A172 (cell line): ENCODE measurements at regions not wholly inside any gene's neighbourhood (a gene's known extent, or its start where the extent isn't known, plus 50 kb on each side); places are given as distances from the start of the nearest gene placed in this dataset.
"Not testable (repeated sequence)": the region's sequence is repeated elsewhere in the genome, so short reads cannot be mapped to it uniquely, and the experiment has no call there.

Experiments
- DNase-seq: peaks from one replicate; pipeline ENCODE4 v3.0.0-alpha.2; 2015; ENCODE audit warnings: low spot score

DNA sequence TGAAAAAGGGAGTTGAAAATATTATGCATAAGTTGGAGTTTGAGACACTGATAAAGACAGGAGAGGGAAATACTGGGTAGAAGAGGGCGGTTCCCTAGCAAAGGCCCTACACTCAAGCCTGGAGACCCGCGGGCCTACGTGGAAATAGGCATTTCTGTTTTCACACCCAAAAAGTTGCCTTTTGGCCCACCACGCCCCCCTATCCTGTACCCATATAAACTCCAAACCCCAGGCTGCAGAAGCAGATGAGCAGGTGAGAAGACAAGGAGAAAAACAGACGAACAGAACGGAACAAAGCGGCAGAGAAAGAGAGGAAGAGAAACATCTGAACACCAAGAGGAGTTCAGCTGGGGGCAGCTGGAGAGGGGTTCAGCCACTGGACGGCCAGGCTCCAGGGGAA, 177.9 kb downstream of the GALC start:
- DNase-seq: no peak

DNA sequence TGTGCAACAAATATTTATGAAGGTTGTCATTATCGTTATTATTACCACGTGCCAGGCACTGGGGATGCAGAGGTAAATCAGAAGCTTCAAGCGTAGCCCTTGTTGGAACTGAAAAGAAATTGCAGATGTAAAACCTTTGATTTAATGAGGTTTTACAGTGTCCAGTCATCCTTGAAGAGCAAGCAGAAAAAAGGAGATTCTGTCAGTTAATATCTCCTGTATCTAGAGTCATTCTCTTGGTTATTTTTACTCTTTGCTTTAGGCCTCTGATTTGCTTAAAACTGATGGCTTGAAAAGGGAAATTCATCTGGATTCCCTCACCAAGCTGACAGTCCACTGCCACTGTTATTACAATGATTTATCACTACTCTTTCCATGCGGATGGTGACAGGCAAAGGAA, 179.3 kb downstream of the GALC start:
- no peak for DNase-seq

GRCh38 chr14:87813211-87813610, 179.8 kb downstream of the GALC start:
- DNase-seq: no peak

GRCh38 chr14:87811246-87811645, 181.7 kb downstream of the GALC start:
- no peak for DNase-seq

DNA sequence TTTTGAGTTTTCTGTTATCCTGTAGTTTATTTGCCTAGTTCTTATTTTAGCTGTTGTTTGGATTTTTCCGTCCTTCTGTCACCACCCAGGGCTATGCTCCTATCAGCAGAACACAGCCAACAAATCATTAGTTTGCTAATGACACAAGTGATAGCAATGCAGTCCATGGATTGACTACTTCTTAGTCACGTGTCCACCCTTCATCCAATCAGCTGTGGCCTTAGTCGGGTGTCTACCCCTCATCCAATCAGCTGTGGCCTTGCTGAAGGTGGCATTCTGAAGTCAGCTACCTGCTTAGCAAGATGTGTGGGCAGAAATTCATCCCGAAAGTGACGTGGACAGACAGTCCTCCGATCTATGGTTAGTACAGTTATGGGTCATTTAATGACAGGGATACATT, 182.3 kb downstream of the GALC start:
- DNase-seq: peak; percentile 4

GRCh38 chr14:87809261-87809660, 183.7 kb downstream of the GALC start:
- no peak for DNase-seq

- peak; percentile 30 for DNase-seq
These were observed 187.7 kb downstream of the GALC start for GRCh38 chr14:87805315-87805723.

DNA sequence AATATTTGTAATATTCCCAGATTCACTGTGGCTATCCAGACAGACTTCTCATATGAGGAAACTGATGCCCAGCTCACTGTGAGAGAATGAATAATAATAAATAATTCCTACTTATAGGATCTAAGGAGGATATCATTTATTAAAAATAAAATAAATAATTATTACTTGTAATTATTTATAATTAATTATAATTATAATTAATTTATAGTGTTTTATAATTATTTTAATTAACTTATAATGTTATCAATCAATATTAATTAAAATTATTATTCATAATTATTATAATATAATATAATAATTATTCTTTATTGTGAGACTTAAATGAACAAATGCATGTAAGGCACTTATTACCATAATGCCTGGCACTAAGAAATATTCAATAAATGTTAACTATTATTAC, 192.8 kb downstream of the GALC start:
- no peak for DNase-seq

DNA sequence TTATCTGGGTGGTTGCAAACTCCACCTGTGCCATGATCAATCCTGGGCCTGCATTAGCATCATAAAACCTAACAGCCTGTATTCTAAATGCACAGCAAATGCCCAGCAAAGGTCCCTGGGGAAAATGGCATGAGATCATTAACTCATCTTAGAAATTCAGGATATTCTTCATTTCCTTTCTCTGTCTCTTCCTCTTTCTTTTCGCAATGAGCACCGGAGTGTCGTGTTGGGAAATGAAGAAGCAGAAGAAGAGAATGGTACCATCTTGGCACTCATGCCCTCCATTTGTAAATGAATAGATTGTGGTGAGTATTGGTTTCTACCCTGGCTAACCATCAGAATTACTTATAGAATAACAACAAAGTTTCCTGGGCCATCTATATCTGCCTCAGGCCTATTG, 193.6 kb downstream of the GALC start:
- DNase-seq: no peak

DNA sequence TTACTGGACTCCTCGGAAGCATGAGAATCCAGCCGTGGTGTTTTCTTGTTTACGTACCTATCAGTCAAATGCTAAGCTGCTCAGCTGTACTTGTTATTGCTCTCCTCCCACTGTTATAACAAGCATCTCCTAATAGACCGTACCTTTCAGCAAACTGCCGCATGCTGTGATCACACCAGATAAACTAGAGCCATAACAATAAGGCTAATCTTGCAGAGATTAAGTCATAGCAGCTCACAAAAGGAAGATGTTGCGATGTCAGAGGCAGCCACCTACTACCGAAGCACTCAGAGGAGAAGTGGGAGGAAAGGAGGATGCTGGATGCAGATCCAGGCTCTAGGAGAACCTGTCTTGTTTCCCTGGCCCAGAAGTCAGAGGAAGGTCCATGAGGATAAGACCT, 196.0 kb downstream of the GALC start:
- DNase-seq: no peak

- DNase-seq: no peak
These were observed 198.4 kb downstream of the GALC start for GRCh38 chr14:87794561-87794960.

GRCh38 chr14:87785897-87786296, 207.1 kb downstream of the GALC start:
- no peak for DNase-seq

DNA sequence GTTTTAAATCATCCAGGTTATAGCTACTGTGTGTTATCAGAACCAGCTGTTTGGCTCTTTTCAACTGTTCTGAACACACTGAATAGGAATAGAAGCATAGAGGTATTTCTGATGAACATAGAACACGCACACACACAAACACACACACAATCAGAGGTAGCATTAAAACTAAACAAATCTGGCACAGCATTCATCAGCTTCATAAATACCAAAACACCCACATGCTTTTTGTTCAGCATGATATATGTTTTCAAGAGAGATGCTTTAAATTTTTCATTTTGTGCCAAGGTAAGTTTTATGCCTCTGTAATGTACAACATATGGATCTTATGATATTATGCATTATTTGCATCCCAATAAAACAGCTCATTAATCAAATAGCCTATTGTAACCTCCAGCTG, 208.6 kb downstream of the GALC start:
- DNase-seq: no peak

DNA sequence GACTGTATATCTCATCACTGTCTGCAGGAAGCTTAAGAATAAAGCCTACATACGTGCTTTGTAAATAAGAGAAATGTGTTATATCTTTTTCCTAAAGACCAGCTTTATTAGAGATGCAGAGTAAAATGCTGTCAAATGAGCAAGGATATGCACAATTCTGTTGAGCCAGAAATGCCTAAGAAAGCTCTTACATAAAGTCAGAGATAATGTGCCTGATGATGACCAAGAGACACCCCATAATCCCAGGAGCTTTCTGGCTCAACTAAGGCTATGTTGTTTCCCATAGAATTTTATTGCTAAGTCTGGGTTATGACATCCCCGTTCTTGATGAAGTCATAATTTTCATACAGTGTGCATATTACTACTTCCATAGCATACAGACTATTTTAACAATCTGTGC, 209.9 kb downstream of the GALC start:
- DNase-seq: no peak

- DNase-seq: no peak
These were observed 220.1 kb downstream of the GALC start for GRCh38 chr14:87772854-87773253.

DNA sequence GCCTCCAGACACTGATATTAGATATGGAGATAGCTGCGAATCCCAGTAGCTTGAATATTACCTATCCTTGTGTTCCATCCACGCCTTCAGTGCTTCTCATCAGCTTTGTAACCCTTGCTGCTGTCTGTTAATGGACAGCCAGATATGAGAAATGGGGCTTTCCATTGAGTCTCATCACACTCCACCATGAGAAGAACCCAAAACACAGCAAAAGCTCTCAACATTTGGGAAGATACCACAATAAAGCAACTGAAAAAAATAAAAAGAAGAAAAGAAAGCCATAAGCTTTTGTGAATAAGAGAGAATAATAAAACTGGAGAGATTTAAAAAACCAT, 225.4 kb downstream of the GALC start:
- DNase-seq: no peak

GRCh38 chr14:87758876-87759275, 234.1 kb downstream of the GALC start:
- no peak for DNase-seq

DNA sequence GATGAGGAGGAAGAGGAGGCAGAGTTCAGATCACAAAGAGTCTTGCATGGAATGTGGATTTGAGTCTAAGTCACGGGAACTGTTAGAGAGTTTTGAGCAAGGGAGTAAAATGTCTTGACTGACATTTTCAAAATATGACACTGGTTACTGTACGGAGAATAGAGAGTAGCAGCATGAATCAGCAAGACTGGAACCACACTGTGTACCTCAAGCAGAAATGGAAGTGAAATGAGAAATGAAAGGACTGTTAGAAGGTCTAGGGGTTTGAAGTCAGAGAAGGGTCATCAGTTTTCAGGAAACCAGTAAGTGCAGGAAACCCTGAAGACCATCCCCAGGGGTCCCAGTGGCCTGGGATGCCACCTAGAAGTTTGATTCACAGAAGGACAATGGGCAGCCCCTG, 236.3 kb downstream of the GALC start:
- DNase-seq: no peak

GRCh38 chr14:87754520-87755223, 238.3 kb downstream of the GALC start:
- no peak for DNase-seq

DNA sequence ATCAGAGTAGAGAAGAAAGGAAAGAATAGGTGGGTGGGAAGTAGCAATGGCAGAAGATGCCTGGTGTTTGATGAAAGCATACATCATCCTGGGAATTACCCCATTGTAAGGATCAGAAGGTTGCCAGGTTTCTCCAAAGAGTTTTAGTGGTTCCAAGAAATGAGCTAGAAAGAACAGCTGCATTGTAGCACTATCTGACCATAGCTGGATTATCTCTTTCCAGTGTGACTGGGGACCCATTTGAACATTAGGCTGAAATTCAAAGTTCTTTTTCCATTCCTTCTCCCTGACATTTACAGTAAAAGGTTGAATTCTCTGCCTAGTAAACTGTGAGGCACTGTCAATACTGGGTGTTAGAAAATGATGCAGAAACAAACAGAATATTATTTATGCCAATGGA, 244.4 kb downstream of the GALC start:
- no peak for DNase-seq

DNA sequence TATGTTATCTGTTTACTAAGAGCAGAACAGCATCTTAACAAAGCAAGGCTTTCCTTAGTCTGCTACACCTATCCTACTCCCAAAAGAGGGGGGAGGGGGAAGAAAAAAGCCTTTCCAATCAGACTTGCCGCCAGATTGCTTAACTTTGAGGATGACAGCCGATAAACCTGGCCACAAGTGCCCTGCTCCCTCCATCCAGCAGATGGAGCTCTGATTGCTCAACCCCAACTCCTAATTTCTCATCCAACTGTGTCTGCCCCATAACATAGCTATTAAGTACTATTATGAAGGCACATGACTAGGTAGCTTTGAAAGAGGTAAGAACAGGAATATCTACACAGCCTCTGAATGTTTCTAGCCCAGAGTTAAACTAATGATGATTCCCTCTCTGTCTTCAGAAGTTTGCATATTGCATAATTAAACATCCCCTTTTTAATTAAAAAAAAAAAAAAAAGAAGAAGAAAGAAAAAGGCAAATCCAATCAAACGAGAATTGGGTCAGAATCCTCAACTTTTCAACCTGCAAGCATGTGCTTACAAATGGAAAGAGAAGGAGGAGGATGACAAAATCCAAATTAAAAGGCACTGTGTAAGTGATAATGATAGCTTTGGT, 247.4 kb downstream of the GALC start:
- DNase-seq: peak; percentile 19

- not testable (repeated sequence) for DNase-seq
These were observed 258.2 kb downstream of the GALC start for GRCh38 chr14:87734577-87735360.

- not testable (repeated sequence) for DNase-seq
These were observed 259.9 kb downstream of the GALC start for GRCh38 chr14:87733115-87733514.
